CD4-positive, alpha-beta T cell (primary cell): ENCODE measurements at regions not wholly inside any gene's neighbourhood (a gene's known extent, or its start where the extent isn't known, plus 50 kb on each side); places are given as distances from the start of the nearest gene placed in this dataset.

ENCODE experiments used
- ATAC-seq: fragments of 200-7000 bp; cut with Tn5 transposase; one replicate; pipeline ENCODE4 v1.10.0; 2022; ENCODE audit warnings: mild to moderate bottlenecking; ENCODE audit not compliant: poor library complexity
- CTCF ChIA-PET: fragments of 350-600 bp; sonication (Branson Sonifier 250); formaldehyde crosslinking; loops from one replicate; lab custom pipeline; 2021; ENCODE audit warnings: antibody characterized with exemption, inconsistent platforms; lab: Charles Lee
- POLR2A ChIA-PET: fragments of 350-600 bp; sonication (Branson Sonifier 250); formaldehyde crosslinking; loops from one replicate; lab custom pipeline; 2021; ENCODE audit warnings: antibody characterized with exemption, inconsistent platforms; lab: Charles Lee
- DNase-seq, 14 experiments: peaks; one replicate each; pipeline ENCODE4 v3.0.0-alpha.2; 2013 to 2020; ENCODE audit warnings: mixed read lengths in 2 of 14
- H3K27ac ChIP-seq, 2 donors: one replicate each; pipeline versions ENCODE4 v1.5.1 to v1.7.0; 2013; ENCODE audit warnings: low read length in 2 of 2, low read depth in 1 of 2, mild to moderate bottlenecking in 1 of 2
- H3K27me3 ChIP-seq, 2 experiments: 1 replicate in 1 of 2; 2 replicates in 1 of 2; pipeline versions ENCODE4 v1.6.1 to v1.7.0; 2013; ENCODE audit warnings: low read length in 2 of 2, control low read depth in 1 of 2, mild to moderate bottlenecking in 1 of 2, moderate library complexity in 1 of 2; ENCODE audit not compliant: insufficient read depth in 2 of 2, control insufficient read depth in 1 of 2
- H3K36me3 ChIP-seq: one replicate; pipeline ENCODE4 v1.6.1; 2013; ENCODE audit warnings: low read length, control low read depth; ENCODE audit not compliant: insufficient read depth
- H3K4me1 ChIP-seq: one replicate; pipeline ENCODE4 v1.6.1; 2013; ENCODE audit warnings: low read length, control low read depth; ENCODE audit not compliant: insufficient read depth
- H3K4me3 ChIP-seq: one replicate; pipeline ENCODE4 v1.5.1; 2013; ENCODE audit warnings: mild to moderate bottlenecking, low read length, moderate library complexity
- H3K9me3 ChIP-seq, 2 experiments: 1 replicate in 1 of 2; 2 replicates in 1 of 2; pipeline versions ENCODE4 v1.6.1 to v1.7.0; 2013; ENCODE audit warnings: low read length in 2 of 2, mild to moderate bottlenecking in 2 of 2, control low read depth in 1 of 2, moderate library complexity in 1 of 2; ENCODE audit not compliant: control insufficient read depth in 1 of 2, insufficient read depth in 1 of 2
- H3K27ac Mint-ChIP-seq: one replicate; pipeline ENCODE4 v1.8.0; 2020; ENCODE audit warnings: mixed read lengths
- H3K27me3 Mint-ChIP-seq: one replicate; pipeline ENCODE4 v1.8.0; 2021; ENCODE audit warnings: mixed read lengths
- H3K36me3 Mint-ChIP-seq: one replicate; pipeline ENCODE4 v1.8.0; 2021; ENCODE audit warnings: low read depth, mixed read lengths
- H3K4me1 Mint-ChIP-seq: one replicate; pipeline ENCODE4 v1.8.0; 2021; ENCODE audit warnings: low read depth, mixed read lengths
- H3K4me3 Mint-ChIP-seq: one replicate; pipeline ENCODE4 v1.8.0; 2020; ENCODE audit warnings: mild to moderate bottlenecking, mixed read lengths
- H3K9me3 Mint-ChIP-seq: one replicate; pipeline ENCODE4 v1.8.0; 2020; ENCODE audit warnings: mixed read lengths
- intact Hi-C, 2 experiments: fragments of 100-400 bp; cut with DNase I in 1 of 2; cut with micrococcal nuclease in 1 of 2; formaldehyde crosslinking; loops; one replicate each; pipeline versions ENCODE4 v1.15.1 to v1.9.0; 2023 to 2025; cut with DNase I, micrococcal nuclease
- TF ChIP-seq, protein P1 (sequence below): fragments of 200-600 bp; IDR thresholded peaks from one replicate; pipeline ENCODE4 v1.8.0; 2022; ENCODE audit warnings: antibody characterized with exemption, mild to moderate bottlenecking

DNA sequence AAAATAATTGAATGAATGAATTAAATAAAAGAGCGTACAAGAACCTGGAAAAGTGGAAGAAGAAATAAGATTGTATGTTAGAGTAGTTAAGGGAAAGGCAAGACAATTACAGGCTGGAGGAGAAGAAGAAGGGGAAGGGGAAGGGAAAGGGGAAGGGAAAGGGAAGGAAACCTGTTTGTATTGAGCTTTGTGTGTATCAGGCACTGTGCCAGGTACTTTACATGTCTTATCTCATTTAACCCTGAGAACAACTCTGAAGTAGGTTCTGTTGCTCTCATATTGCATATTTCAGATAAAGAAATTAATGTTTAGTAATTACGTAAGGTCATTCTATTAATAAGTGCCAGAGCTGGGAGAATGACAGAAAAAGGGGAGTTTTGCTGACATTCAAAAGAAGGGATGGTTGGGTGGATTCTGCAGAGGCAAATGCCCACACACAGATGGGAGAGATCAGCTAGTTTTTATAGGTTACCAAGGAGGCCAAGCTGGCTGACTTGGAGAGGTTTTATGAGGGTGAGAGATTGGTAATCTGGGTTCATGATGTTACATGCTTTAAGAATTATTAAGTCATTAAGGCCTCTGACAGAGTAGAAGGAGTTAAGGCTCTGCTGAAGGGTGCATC is 92.3 kb upstream of the LCORL start:
- no peaks in the 10 kb centered on the region for H3K9me3 Mint-ChIP-seq
- Histone ChIP-seq H3K27me3 (peaks cover 2 to 15% of the 10 kb centered on the region in 2 experiments), H3K9me3 (no peaks in the 10 kb centered on the region), H3K27ac (no peak overlapping the region), H3K4me1 (no peaks in the 10 kb centered on the region), H3K36me3 (no peaks in the 10 kb centered on the region), H3K4me3 (no peak overlapping the region)
- ChIA-PET CTCF (no interaction called here), POLR2A (no interaction called here)
- no peak for DNase-seq
- ATAC-seq: no peak
- H3K36me3 Mint-ChIP-seq: no peaks in the 10 kb centered on the region
- H3K27ac Mint-ChIP-seq: no peak overlapping the region
- peaks cover 45% of the 10 kb centered on the region for H3K27me3 Mint-ChIP-seq
- H3K4me1 Mint-ChIP-seq: no peaks in the 10 kb centered on the region
- intact Hi-C loops: no loop called here
- no peak overlapping the region for H3K4me3 Mint-ChIP-seq
- TF ChIP-seq, protein P1, sequence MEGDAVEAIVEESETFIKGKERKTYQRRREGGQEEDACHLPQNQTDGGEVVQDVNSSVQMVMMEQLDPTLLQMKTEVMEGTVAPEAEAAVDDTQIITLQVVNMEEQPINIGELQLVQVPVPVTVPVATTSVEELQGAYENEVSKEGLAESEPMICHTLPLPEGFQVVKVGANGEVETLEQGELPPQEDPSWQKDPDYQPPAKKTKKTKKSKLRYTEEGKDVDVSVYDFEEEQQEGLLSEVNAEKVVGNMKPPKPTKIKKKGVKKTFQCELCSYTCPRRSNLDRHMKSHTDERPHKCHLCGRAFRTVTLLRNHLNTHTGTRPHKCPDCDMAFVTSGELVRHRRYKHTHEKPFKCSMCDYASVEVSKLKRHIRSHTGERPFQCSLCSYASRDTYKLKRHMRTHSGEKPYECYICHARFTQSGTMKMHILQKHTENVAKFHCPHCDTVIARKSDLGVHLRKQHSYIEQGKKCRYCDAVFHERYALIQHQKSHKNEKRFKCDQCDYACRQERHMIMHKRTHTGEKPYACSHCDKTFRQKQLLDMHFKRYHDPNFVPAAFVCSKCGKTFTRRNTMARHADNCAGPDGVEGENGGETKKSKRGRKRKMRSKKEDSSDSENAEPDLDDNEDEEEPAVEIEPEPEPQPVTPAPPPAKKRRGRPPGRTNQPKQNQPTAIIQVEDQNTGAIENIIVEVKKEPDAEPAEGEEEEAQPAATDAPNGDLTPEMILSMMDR: no peak

- Histone ChIP-seq H3K9me3 (no peaks in the 10 kb centered on the region), H3K36me3 (no peaks in the 10 kb centered on the region), H3K4me3 (no peak overlapping the region), H3K27ac (no peak overlapping the region), H3K27me3 (peaks cover 2 to 10% of the 10 kb centered on the region in 2 experiments), H3K4me1 (no peaks in the 10 kb centered on the region)
- Mint-ChIP-seq H3K36me3 (no peaks in the 10 kb centered on the region), H3K9me3 (no peaks in the 10 kb centered on the region), H3K27ac (no peak overlapping the region), H3K27me3 (peaks cover 46% of the 10 kb centered on the region), H3K4me1 (no peaks in the 10 kb centered on the region), H3K4me3 (no peak overlapping the region)
- no peak for DNase-seq
- ATAC-seq: no peak
- TF ChIP-seq, protein P1: no peak
- intact Hi-C loops: no loop called here
- POLR2A ChIA-PET: no interaction called here
- CTCF ChIA-PET: no interaction called here
Observed at GRCh38 chr4:18111081-18111480, 89.5 kb upstream of the LCORL start.

DNA sequence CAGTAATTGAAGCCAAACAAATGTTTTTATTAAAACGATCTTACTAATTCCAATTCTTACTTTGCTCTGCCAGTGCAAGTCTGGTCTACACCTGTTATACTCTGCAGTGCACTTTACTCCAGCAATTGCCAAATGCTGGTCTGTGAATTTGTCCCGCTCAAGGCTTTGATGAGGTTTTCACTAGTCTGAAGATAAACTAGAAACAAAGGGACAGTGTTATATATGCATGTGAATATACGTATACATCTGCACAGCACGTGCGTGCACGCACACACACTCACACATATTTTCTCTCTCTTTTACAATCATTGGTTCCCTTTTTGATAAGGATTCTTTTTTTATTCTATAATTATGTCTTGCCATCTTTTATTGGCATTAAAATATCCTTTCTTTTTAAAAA is 88.5 kb upstream of the LCORL start:
- peaks cover 36% of the 10 kb centered on the region for H3K27me3 Mint-ChIP-seq
- no peak overlapping the region for H3K4me3 Mint-ChIP-seq
- H3K4me3 ChIP-seq: no peak overlapping the region
- H3K9me3 Mint-ChIP-seq: no peaks in the 10 kb centered on the region
- peaks cover 2 to 10% of the 10 kb centered on the region in 2 experiments for H3K27me3 ChIP-seq
- no peaks in the 10 kb centered on the region for H3K4me1 Mint-ChIP-seq
- TF ChIP-seq, protein P1: no peak
- no peaks in the 10 kb centered on the region for H3K36me3 Mint-ChIP-seq
- H3K27ac Mint-ChIP-seq: no peak overlapping the region
- no peaks in the 10 kb centered on the region for H3K36me3 ChIP-seq
- intact Hi-C loops: no loop called here
- H3K4me1 ChIP-seq: no peaks in the 10 kb centered on the region
- DNase-seq: no peak
- ATAC-seq: no peak
- H3K27ac ChIP-seq: no peak overlapping the region
- no peaks in the 10 kb centered on the region for H3K9me3 ChIP-seq
- POLR2A ChIA-PET: no interaction called here
- CTCF ChIA-PET: no interaction called here
